ENCODE measurements at regions not wholly inside any gene's neighbourhood (a gene's known extent, or its start where the extent isn't known, plus 50 kb on each side); places are given as distances from the start of the nearest gene placed in this dataset.
"Not testable (repeated sequence)": the region's sequence is repeated elsewhere in the genome, so short reads cannot be mapped to it uniquely, and the experiment has no call there.

DNA sequence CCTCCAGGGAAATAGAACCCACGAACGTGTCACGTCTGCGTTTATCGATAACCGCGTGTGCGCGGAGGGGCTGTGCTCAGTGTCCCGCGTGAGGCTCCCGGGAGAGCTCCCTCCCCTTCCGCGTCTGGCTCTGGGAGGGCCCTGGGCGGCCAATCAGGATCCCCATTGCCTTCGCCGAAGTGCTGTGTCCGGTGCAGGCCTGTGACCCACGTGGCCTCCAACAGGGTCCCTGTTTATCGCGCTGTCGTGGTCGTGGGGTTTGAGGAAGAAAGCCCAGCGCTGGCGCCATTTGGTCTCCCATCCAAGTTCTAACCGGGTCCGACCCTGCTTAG lies 345.6 kb downstream of the ADGRD1 start:
- CTCF ChIA-PET; H3K9me3 ChIP-seq (ENCODE audit: control extremely low read depth in 1 of 5, control insufficient read depth in 4 of 5, insufficient read depth in 2 of 5, low read depth in 1 of 5, low read length in 4 of 5); H3K27ac ChIP-seq (ENCODE audit: insufficient read depth in 1 of 2, low read depth in 1 of 2, low read length in 2 of 2, poor library complexity in 1 of 2, severe bottlenecking in 2 of 2); H3K27me3 ChIP-seq (replicated peaks in 2 of 5; ENCODE audit: control insufficient read depth in 4 of 5, insufficient read depth in 5 of 5, low read length in 4 of 5); H3K4me3 ChIP-seq (ENCODE audit: control insufficient read depth in 1 of 7, extremely low read depth in 1 of 7, insufficient read depth in 4 of 7, low read depth in 2 of 7, low read length in 6 of 7); H3K4me1 ChIP-seq (ENCODE audit: control extremely low read depth in 1 of 4, control insufficient read depth in 4 of 4, insufficient read depth in 4 of 4, low read length in 3 of 4); H3K36me3 ChIP-seq (ENCODE audit: control insufficient read depth in 4 of 4, insufficient read depth in 4 of 4, low read length in 3 of 4); POLR2A ChIA-PET; DNase-seq: not testable (repeated sequence)
- WGBS (ENCODE audit: insufficient coverage), result no CpG with 5 or more reads among the region's 27 CpGs

DNA sequence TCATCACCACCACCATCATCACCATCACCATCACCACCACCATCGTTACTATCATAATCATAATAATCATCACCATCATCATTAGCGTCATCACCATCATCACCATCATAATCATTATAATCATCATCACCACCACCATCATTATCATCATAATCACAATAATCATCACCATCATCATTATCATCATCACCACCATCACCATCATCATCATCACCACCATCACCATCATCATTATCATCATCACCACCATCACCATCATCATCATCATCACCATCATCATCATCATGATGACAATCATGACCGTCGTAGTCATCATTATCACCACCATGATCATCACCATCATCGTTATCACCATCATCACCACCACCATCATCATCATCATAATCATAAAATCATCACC lies 349.9 kb downstream of the ADGRD1 start:
- H3K27ac ChIP-seq (ENCODE audit: insufficient read depth in 1 of 2, low read depth in 1 of 2, low read length in 2 of 2, poor library complexity in 1 of 2, severe bottlenecking in 2 of 2); CTCF ChIA-PET; POLR2A ChIA-PET; H3K4me1 ChIP-seq (ENCODE audit: control extremely low read depth in 1 of 4, control insufficient read depth in 4 of 4, insufficient read depth in 4 of 4, low read length in 3 of 4); DNase-seq; H3K4me3 ChIP-seq (ENCODE audit: control insufficient read depth in 1 of 7, extremely low read depth in 1 of 7, insufficient read depth in 4 of 7, low read depth in 2 of 7, low read length in 6 of 7); H3K27me3 ChIP-seq (replicated peaks in 2 of 5; ENCODE audit: control insufficient read depth in 4 of 5, insufficient read depth in 5 of 5, low read length in 4 of 5); H3K9me3 ChIP-seq (ENCODE audit: control extremely low read depth in 1 of 5, control insufficient read depth in 4 of 5, insufficient read depth in 2 of 5, low read depth in 1 of 5, low read length in 4 of 5); H3K36me3 ChIP-seq (ENCODE audit: control insufficient read depth in 4 of 4, insufficient read depth in 4 of 4, low read length in 3 of 4): not testable (repeated sequence)
- no CpG with 5 or more reads among the region's 5 CpGs for WGBS (ENCODE audit: insufficient coverage)

DNA sequence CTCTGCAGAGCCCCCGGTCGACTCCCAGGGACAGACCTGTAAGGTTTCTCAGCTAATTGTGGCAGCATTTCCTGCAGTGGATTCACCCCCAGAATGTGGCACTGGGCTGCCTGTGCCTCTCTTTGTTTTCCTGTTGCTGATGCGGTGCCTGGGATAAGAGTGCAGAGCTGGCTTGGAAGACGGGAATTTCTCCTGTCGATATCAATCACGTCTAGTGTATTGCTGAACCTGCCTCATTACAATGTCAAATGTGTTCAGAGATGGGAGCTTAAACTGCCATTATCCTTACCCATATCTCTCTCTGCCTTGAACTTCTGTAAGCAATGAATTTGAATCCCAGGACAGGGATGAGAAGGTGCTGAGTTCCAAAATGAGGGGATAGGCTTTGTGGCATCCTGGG lies 350.9 kb downstream of the ADGRD1 start:
- H3K27me3 ChIP-seq (replicated peaks in 2 of 5; ENCODE audit: control insufficient read depth in 4 of 5, insufficient read depth in 5 of 5, low read length in 4 of 5); POLR2A ChIA-PET; H3K27ac ChIP-seq (ENCODE audit: insufficient read depth in 1 of 2, low read depth in 1 of 2, low read length in 2 of 2, poor library complexity in 1 of 2, severe bottlenecking in 2 of 2); CTCF ChIA-PET; DNase-seq; H3K9me3 ChIP-seq (ENCODE audit: control extremely low read depth in 1 of 5, control insufficient read depth in 4 of 5, insufficient read depth in 2 of 5, low read depth in 1 of 5, low read length in 4 of 5); H3K4me3 ChIP-seq (ENCODE audit: control insufficient read depth in 1 of 7, extremely low read depth in 1 of 7, insufficient read depth in 4 of 7, low read depth in 2 of 7, low read length in 6 of 7); H3K36me3 ChIP-seq (ENCODE audit: control insufficient read depth in 4 of 4, insufficient read depth in 4 of 4, low read length in 3 of 4); H3K4me1 ChIP-seq (ENCODE audit: control extremely low read depth in 1 of 4, control insufficient read depth in 4 of 4, insufficient read depth in 4 of 4, low read length in 3 of 4): not testable (repeated sequence)
- WGBS (ENCODE audit: insufficient coverage), result no CpG with 5 or more reads among the region's 6 CpGs

DNA sequence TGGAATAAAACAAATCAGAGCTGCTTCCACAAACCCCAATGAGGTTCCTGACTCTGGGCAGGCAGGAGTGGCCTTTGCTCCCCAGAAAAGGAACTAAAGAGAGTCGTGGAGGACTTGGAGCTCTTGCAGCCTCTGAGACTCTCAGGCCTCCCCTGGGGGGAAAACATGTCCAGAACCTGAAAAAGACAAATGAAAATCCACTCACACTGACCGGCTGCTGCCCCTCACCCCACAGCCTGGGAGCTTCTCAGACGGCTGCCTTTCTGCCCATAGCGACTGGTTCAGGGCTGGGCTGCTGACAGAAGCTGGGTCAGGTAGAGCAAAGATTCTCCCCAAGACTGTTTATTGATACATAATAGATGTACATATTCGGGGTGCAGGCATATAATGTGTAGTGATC lies 356.0 kb downstream of the ADGRD1 start:
- WGBS (ENCODE audit: insufficient coverage), result 60% methylated on average over 4 of the region's 5 CpGs
- no peak overlapping the region for H3K27ac ChIP-seq (ENCODE audit: insufficient read depth in 1 of 2, low read depth in 1 of 2, low read length in 2 of 2, poor library complexity in 1 of 2, severe bottlenecking in 2 of 2)

DNA sequence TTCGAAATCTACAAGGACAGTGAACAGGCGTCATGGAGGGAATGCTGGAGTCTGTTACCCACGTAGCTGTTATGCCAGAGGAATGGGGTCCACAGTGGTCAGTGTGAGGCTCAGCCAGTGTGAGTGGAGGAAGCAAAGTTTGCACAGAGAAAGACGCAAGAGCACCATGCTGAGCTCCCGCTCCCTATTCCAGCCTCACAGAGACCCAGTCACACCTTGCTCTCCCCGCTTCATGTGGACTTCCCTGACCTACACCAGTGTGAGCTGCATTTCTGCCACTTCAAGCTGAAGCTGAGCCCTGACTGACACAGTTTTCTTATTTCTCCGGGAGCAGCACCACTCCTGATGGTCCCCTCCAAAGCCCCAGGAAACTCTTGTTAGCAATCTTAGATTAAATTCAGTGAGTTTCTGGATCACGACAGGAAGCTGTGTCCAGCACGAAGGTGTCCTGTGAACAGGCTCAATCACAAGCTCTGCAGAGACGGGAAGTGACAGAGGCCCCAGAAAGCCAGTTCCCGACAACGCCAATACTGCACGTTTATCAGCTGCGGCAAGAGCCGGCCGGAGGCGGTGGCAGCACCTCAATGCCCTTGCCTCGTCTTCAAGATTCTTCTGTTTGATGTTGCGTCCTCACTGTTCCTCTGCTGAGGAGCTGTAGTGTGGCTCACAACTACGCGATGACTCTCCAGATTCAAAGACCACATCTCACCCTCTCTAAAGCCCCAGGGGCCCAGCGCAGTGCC lies 356.7 kb downstream of the ADGRD1 start:
- WGBS (ENCODE audit: insufficient coverage), result 96% methylated on average over 6 of the region's 22 CpGs
- H3K9me3 ChIP-seq (ENCODE audit: control extremely low read depth in 1 of 5, control insufficient read depth in 4 of 5, insufficient read depth in 2 of 5, low read depth in 1 of 5, low read length in 4 of 5); POLR2A ChIA-PET; H3K4me1 ChIP-seq (ENCODE audit: control extremely low read depth in 1 of 4, control insufficient read depth in 4 of 4, insufficient read depth in 4 of 4, low read length in 3 of 4); H3K4me3 ChIP-seq (ENCODE audit: control insufficient read depth in 1 of 7, extremely low read depth in 1 of 7, insufficient read depth in 4 of 7, low read depth in 2 of 7, low read length in 6 of 7); DNase-seq; H3K36me3 ChIP-seq (ENCODE audit: control insufficient read depth in 4 of 4, insufficient read depth in 4 of 4, low read length in 3 of 4); CTCF ChIA-PET; H3K27ac ChIP-seq (ENCODE audit: insufficient read depth in 1 of 2, low read depth in 1 of 2, low read length in 2 of 2, poor library complexity in 1 of 2, severe bottlenecking in 2 of 2); H3K27me3 ChIP-seq (replicated peaks in 2 of 5; ENCODE audit: control insufficient read depth in 4 of 5, insufficient read depth in 5 of 5, low read length in 4 of 5): not testable (repeated sequence)

More for the DNA sequence above, 356.0 kb downstream of the ADGRD1 start:
- CTCF ChIA-PET, result no interaction called here
- Histone ChIP-seq H3K27me3 (replicated peaks in 2 of 5; ENCODE audit: control insufficient read depth in 4 of 5, insufficient read depth in 5 of 5, low read length in 4 of 5) (no peaks in the 10 kb centered on the region), H3K9me3 (ENCODE audit: control extremely low read depth in 1 of 5, control insufficient read depth in 4 of 5, insufficient read depth in 2 of 5, low read depth in 1 of 5, low read length in 4 of 5) (no peaks in the 10 kb centered on the region), H3K4me3 (ENCODE audit: control insufficient read depth in 1 of 7, extremely low read depth in 1 of 7, insufficient read depth in 4 of 7, low read depth in 2 of 7, low read length in 6 of 7) (no peak overlapping the region), H3K36me3 (ENCODE audit: control insufficient read depth in 4 of 4, insufficient read depth in 4 of 4, low read length in 3 of 4) (no peaks in the 10 kb centered on the region), H3K4me1 (ENCODE audit: control extremely low read depth in 1 of 4, control insufficient read depth in 4 of 4, insufficient read depth in 4 of 4, low read length in 3 of 4) (peaks cover 0 to 7% (median 3%) of the 10 kb centered on the region in 4 experiments)
- POLR2A ChIA-PET, result no interaction called here
- DNase-seq, result no peak

DNA sequence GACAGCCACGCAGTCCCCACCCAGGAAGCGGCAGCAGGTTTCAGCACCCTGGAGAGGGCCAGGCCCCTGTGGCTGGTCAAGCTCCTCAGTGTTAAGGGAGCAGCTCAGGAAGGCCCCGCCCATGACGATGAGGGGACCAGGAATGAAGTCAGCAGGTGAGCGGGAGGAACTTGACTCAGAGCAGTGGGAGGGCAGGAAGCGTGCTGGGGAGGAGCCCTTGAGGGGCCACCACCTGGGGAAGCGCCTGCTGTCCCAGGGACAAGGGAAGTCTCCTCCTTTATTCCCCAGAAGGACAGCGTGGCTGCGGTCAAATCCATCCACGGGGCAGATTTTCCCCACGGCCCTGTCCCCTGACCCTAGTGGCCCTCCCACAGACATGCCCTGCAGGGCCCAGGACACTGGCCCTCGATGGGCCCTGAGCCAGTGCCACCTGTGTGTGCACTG lies 357.6 kb downstream of the ADGRD1 start:
- POLR2A ChIA-PET; H3K4me3 ChIP-seq (ENCODE audit: control insufficient read depth in 1 of 7, extremely low read depth in 1 of 7, insufficient read depth in 4 of 7, low read depth in 2 of 7, low read length in 6 of 7); H3K27ac ChIP-seq (ENCODE audit: insufficient read depth in 1 of 2, low read depth in 1 of 2, low read length in 2 of 2, poor library complexity in 1 of 2, severe bottlenecking in 2 of 2); H3K4me1 ChIP-seq (ENCODE audit: control extremely low read depth in 1 of 4, control insufficient read depth in 4 of 4, insufficient read depth in 4 of 4, low read length in 3 of 4); DNase-seq; H3K36me3 ChIP-seq (ENCODE audit: control insufficient read depth in 4 of 4, insufficient read depth in 4 of 4, low read length in 3 of 4); H3K9me3 ChIP-seq (ENCODE audit: control extremely low read depth in 1 of 5, control insufficient read depth in 4 of 5, insufficient read depth in 2 of 5, low read depth in 1 of 5, low read length in 4 of 5); CTCF ChIA-PET; H3K27me3 ChIP-seq (replicated peaks in 2 of 5; ENCODE audit: control insufficient read depth in 4 of 5, insufficient read depth in 5 of 5, low read length in 4 of 5): not testable (repeated sequence)
- WGBS (ENCODE audit: insufficient coverage), result 41% methylated on average over 9 of the region's 12 CpGs

DNA sequence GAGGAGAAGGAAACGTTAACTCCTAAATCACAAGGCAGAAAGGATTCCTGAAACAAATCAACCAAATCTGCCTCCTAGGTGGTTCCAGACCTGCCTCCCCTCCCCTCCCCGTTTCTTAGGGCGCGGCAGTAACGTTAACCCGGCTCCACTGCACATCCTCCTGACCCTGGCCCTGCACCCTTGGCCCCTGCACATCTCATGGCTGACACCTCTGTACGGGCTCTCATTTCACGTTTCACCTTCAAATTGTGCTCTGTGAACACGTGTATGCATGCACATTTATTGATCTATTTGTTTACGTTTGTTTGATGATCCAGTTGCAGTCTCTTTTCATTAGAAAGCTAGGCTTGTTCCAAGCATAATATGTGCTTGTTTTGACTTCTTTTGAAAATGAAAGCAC lies 358.1 kb downstream of the ADGRD1 start:
- Histone ChIP-seq H3K36me3 (ENCODE audit: control insufficient read depth in 4 of 4, insufficient read depth in 4 of 4, low read length in 3 of 4) (no peaks in the 10 kb centered on the region), H3K4me1 (ENCODE audit: control extremely low read depth in 1 of 4, control insufficient read depth in 4 of 4, insufficient read depth in 4 of 4, low read length in 3 of 4) (peaks cover 0 to 7% (median 3%) of the 10 kb centered on the region in 4 experiments), H3K27ac (ENCODE audit: insufficient read depth in 1 of 2, low read depth in 1 of 2, low read length in 2 of 2, poor library complexity in 1 of 2, severe bottlenecking in 2 of 2) (no peak overlapping the region), H3K4me3 (ENCODE audit: control insufficient read depth in 1 of 7, extremely low read depth in 1 of 7, insufficient read depth in 4 of 7, low read depth in 2 of 7, low read length in 6 of 7) (peak overlapping the region in 2 of 7 experiments; percentile 19 to 28), H3K9me3 (ENCODE audit: control extremely low read depth in 1 of 5, control insufficient read depth in 4 of 5, insufficient read depth in 2 of 5, low read depth in 1 of 5, low read length in 4 of 5) (no peaks in the 10 kb centered on the region), H3K27me3 (replicated peaks in 2 of 5; ENCODE audit: control insufficient read depth in 4 of 5, insufficient read depth in 5 of 5, low read length in 4 of 5) (no peaks in the 10 kb centered on the region)
- DNase-seq, result no peak
- 55% methylated on average over 6 of the region's 10 CpGs for WGBS (ENCODE audit: insufficient coverage)
- ChIA-PET POLR2A (no interaction called here), CTCF (no interaction called here)
